Keratinocyte (primary cell): ENCODE measurements at regions not wholly inside any gene's neighbourhood (a gene's known extent, or its start where the extent isn't known, plus 50 kb on each side); places are given as distances from the start of the nearest gene placed in this dataset.

Experiments used
- DNase-seq: peaks from one replicate; pipeline ENCODE4 v3.0.0-alpha.2; 2011; ENCODE audit warnings: low read depth, missing footprints, low spot score
- FAIRE-seq: peaks from 2 replicates; lab custom pipeline; 2011; peaks lifted over from hg19 to GRCh38; lab: Jason Lieb, UNC
- H2AFZ ChIP-seq: 2 replicates; pipeline ENCODE4 v1.6.0; 2012; ENCODE audit warnings: low read length, control low read depth, inconsistent platforms; ENCODE audit not compliant: control insufficient read depth
- H3K27ac ChIP-seq: 2 replicates; pipeline ENCODE4 v1.5.1; 2011; ENCODE audit warnings: low read length; ENCODE audit not compliant: control insufficient read depth, insufficient read depth
- H3K27me3 ChIP-seq: 3 replicates; pipeline ENCODE4 v1.6.0; 2011; ENCODE audit warnings: low read length; ENCODE audit not compliant: control insufficient read depth, insufficient read depth; ENCODE audit errors: extremely low read depth
- H3K36me3 ChIP-seq, 2 experiments: 2 replicates in 1 of 2; 3 replicates in 1 of 2; pipeline ENCODE4 v1.5.1; 2011; ENCODE audit warnings: low read length in 2 of 2, mild to moderate bottlenecking in 1 of 2; ENCODE audit not compliant: control insufficient read depth in 2 of 2, insufficient read depth in 2 of 2; ENCODE audit errors: extremely low read depth in 1 of 2
- H3K4me1 ChIP-seq: 3 replicates; pipeline ENCODE4 v1.5.1; 2011; ENCODE audit warnings: low read length; ENCODE audit not compliant: control insufficient read depth, insufficient read depth; ENCODE audit errors: extremely low read depth
- H3K4me2 ChIP-seq: 3 replicates; pipeline ENCODE4 v1.6.0; 2011; ENCODE audit warnings: low read depth, low read length; ENCODE audit not compliant: control insufficient read depth, insufficient read depth; ENCODE audit errors: extremely low read depth
- H3K4me3 ChIP-seq, 3 experiments: fragments of 200-600 bp in 1 of 3; sonication (generic) in 1 of 3; 2 replicates in 2 of 3; 3 replicates in 1 of 3; pipeline ENCODE4 v1.5.1; 2011 to 2016; ENCODE audit warnings: low read length in 3 of 3, mild to moderate bottlenecking in 3 of 3, control low read depth in 2 of 3, inconsistent platforms in 1 of 3, low read depth in 1 of 3, mixed read lengths in 1 of 3, mixed run types in 1 of 3, moderate library complexity in 1 of 3; ENCODE audit not compliant: control insufficient read depth in 2 of 3, insufficient read depth in 2 of 3; ENCODE audit errors: extremely low read depth in 1 of 3
- H3K79me2 ChIP-seq: 2 replicates; pipeline ENCODE4 v1.6.0; 2012; ENCODE audit warnings: low read length; ENCODE audit not compliant: control insufficient read depth, insufficient read depth
- H3K9ac ChIP-seq: 3 replicates; pipeline ENCODE4 v1.6.0; 2011; ENCODE audit warnings: low read length; ENCODE audit not compliant: control insufficient read depth, insufficient read depth; ENCODE audit errors: extremely low read depth
- H3K9me1 ChIP-seq: 3 replicates; pipeline ENCODE4 v1.6.0; 2011; ENCODE audit warnings: low read length; ENCODE audit not compliant: control insufficient read depth, insufficient read depth; ENCODE audit errors: extremely low read depth
- H3K9me3 ChIP-seq: 2 replicates; pipeline ENCODE4 v1.5.1; 2012; ENCODE audit warnings: low read depth, low read length; ENCODE audit not compliant: control insufficient read depth
- H4K20me1 ChIP-seq: 3 replicates; pipeline ENCODE4 v1.6.0; 2011; ENCODE audit warnings: low read length; ENCODE audit not compliant: control insufficient read depth, insufficient read depth; ENCODE audit errors: extremely low read depth
- EZH2 ChIP-seq: IDR thresholded peaks from one replicate; pipeline ENCODE4 v1.6.1; 2012; ENCODE audit warnings: inconsistent platforms, mild to moderate bottlenecking, low read length, moderate library complexity
- dilution Hi-C: fragments of 300-500 bp; cut with MboI; formaldehyde crosslinking; loops from one replicate; pipeline ENCODE4 v1.7.0; 2020; ENCODE audit warnings: low sequenced_read_pairs; ENCODE audit not compliant: extremely low pct_ligation_motif_present
- TF ChIP-seq, protein P1 (sequence below), 3 experiments: IDR thresholded peaks in 1 of 3; conservative IDR thresholded peaks in 1 of 3; optimal IDR thresholded peaks in 1 of 3; 2 replicates in 2 of 3; 3 replicates in 1 of 3; pipeline versions ENCODE3 to v1.5.1; 2011; ENCODE audit warnings: low read length in 3 of 3, mild to moderate bottlenecking in 3 of 3, moderate library complexity in 2 of 3, control low read depth in 1 of 3, inconsistent platforms in 1 of 3; ENCODE audit not compliant: insufficient read depth in 2 of 3; ENCODE audit errors: extremely low read depth in 1 of 3

DNA sequence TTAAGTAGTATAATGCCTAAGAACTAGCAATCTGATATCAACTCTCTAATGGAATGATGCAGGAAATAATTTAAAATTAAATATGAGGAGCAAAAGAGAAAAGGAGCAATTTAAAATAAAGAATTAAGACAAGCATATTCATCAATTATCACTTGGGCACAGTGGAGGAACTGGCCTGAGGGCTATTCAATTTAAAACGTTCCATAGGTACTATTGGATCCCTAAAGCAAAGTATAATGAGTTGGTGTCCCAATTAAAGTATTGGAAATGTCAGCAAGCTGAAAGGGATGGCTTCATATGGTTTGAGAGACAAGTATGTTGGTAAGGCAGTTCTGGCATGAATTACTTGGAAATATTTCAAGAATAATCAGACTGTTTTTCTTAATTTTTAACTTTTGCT, 2064.1 kb upstream of the TENM3 start:
- Histone ChIP-seq H3K4me2 (no peak overlapping the region), H4K20me1 (no peaks in the 10 kb centered on the region), H2AFZ (no peak overlapping the region), H3K36me3 (no peaks in the 10 kb centered on the region), H3K79me2 (no peaks in the 10 kb centered on the region), H3K4me3 (no peak overlapping the region), H3K9ac (no peak overlapping the region), H3K9me1 (no peaks in the 10 kb centered on the region), H3K9me3 (no peaks in the 10 kb centered on the region), H3K27ac (no peak overlapping the region), H3K27me3 (no peaks in the 10 kb centered on the region), H3K4me1 (no peaks in the 10 kb centered on the region)
- TF ChIP-seq EZH2, result no peak
- TF ChIP-seq, protein P1, sequence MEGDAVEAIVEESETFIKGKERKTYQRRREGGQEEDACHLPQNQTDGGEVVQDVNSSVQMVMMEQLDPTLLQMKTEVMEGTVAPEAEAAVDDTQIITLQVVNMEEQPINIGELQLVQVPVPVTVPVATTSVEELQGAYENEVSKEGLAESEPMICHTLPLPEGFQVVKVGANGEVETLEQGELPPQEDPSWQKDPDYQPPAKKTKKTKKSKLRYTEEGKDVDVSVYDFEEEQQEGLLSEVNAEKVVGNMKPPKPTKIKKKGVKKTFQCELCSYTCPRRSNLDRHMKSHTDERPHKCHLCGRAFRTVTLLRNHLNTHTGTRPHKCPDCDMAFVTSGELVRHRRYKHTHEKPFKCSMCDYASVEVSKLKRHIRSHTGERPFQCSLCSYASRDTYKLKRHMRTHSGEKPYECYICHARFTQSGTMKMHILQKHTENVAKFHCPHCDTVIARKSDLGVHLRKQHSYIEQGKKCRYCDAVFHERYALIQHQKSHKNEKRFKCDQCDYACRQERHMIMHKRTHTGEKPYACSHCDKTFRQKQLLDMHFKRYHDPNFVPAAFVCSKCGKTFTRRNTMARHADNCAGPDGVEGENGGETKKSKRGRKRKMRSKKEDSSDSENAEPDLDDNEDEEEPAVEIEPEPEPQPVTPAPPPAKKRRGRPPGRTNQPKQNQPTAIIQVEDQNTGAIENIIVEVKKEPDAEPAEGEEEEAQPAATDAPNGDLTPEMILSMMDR (optimal IDR thresholded peaks at IDR 0.05 in 1 of 3, IDR thresholded peaks at IDR 0.05 in 1 of 3, conservative IDR thresholded peaks at IDR 0.05 in 1 of 3; ENCODE audit: extremely low read depth in 1 of 3, insufficient read depth in 2 of 3, low read length in 3 of 3), result no peak
- FAIRE-seq, result no peak
- DNase-seq, result no peak
- dilution Hi-C loops, result no loop called here

DNA sequence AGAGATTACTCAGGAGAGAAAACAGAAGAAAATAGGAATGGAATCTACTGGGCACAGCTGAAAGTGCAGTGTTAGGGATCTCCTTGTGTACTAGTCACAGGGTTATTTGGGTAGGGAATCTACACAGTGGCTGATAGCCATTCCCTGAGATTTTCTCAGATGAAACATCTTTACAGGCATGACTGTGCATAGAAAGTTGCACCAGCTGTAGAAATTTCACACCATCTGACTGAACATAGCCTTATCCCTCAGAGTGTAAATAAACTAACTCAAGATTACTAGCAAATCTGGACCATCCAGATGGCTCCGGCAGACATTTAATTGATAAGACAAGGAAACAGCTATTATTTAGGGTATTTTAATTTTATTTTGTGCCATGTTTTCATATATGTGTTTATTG, 2053.5 kb upstream of the TENM3 start:
- Histone ChIP-seq H3K36me3 (no peaks in the 10 kb centered on the region), H3K9me1 (no peaks in the 10 kb centered on the region), H3K27ac (no peak overlapping the region), H3K9me3 (no peaks in the 10 kb centered on the region), H2AFZ (no peak overlapping the region), H3K27me3 (no peaks in the 10 kb centered on the region), H3K79me2 (no peaks in the 10 kb centered on the region), H3K4me3 (no peak overlapping the region), H3K9ac (no peak overlapping the region), H4K20me1 (no peaks in the 10 kb centered on the region), H3K4me2 (no peak overlapping the region), H3K4me1 (no peaks in the 10 kb centered on the region)
- DNase-seq, result no peak
- TF ChIP-seq, protein P1 (optimal IDR thresholded peaks at IDR 0.05 in 1 of 3, IDR thresholded peaks at IDR 0.05 in 1 of 3, conservative IDR thresholded peaks at IDR 0.05 in 1 of 3; ENCODE audit: extremely low read depth in 1 of 3, insufficient read depth in 2 of 3, low read length in 3 of 3), result no peak
- no peak for TF ChIP-seq EZH2
- no peak for FAIRE-seq
- dilution Hi-C loops, result no loop called here
